Thoracic aorta (tissue), 2 donors: ENCODE measurements at regions not wholly inside any gene's neighbourhood (a gene's known extent, or its start where the extent isn't known, plus 50 kb on each side); places are given as distances from the start of the nearest gene placed in this dataset.

ENCODE experiments used
- ATAC-seq: fragments of 150-250 bp; one replicate; pipeline ENCODE4 v1.8.0; 2017; ENCODE audit warnings: low read depth; ENCODE audit not compliant: insufficient number of reproducible peaks, low FRiP score
- DNase-seq: peaks from one replicate; pipeline ENCODE4 v3.0.0-alpha.2; 2020; ENCODE audit warnings: low spot score
- H3K27ac ChIP-seq, 2 donors: fragments of 200-600 bp; sonication (generic); 1 replicate in 1 of 2; 2 replicates in 1 of 2; pipeline ENCODE4 v1.5.1; 2016; ENCODE audit warnings: mild to moderate bottlenecking in 2 of 2, moderate library complexity in 2 of 2
- H3K27me3 ChIP-seq: fragments of 200-600 bp; sonication (generic); replicated peaks from 2 replicates; pipeline ENCODE4 v1.6.0; 2016; ENCODE audit warnings: mild to moderate bottlenecking; ENCODE audit not compliant: insufficient read depth
- H3K36me3 ChIP-seq: fragments of 200-600 bp; sonication (generic); one replicate; pipeline ENCODE4 v1.5.1; 2016
- H3K4me1 ChIP-seq, 2 donors: fragments of 200-600 bp; sonication (generic); 1 replicate in 1 of 2; 2 replicates in 1 of 2; pipeline versions ENCODE4 v1.5.1 to v1.6.0; 2016; ENCODE audit warnings: low read depth in 2 of 2, mild to moderate bottlenecking in 1 of 2; ENCODE audit not compliant: control insufficient read depth in 1 of 2
- H3K4me3 ChIP-seq: fragments of 200-600 bp; sonication (generic); 2 replicates; pipeline ENCODE4 v1.5.1; 2016; ENCODE audit warnings: mild to moderate bottlenecking
- H3K9me3 ChIP-seq: fragments of 200-600 bp; sonication (generic); 2 replicates; pipeline ENCODE4 v1.5.1; 2016
- CTCF ChIP-seq: fragments of 200-600 bp; sonication (generic); IDR thresholded peaks from one replicate; pipeline ENCODE4 v1.5.1; 2019; ENCODE audit warnings: antibody characterized with exemption

GRCh38 chrX:63934160-63934559, 149.1 kb upstream of the ARHGEF9 start:
- Histone ChIP-seq H3K9me3 (no peaks in the 10 kb centered on the region), H3K27me3 (no peaks in the 10 kb centered on the region), H3K36me3 (no peaks in the 10 kb centered on the region), H3K27ac (no peak overlapping the region), H3K4me1 (peaks cover 0 to 12% of the 10 kb centered on the region in 2 donors), H3K4me3 (no peak overlapping the region)
- ATAC-seq (no peak), DNase-seq (no peak)
- no peak for TF ChIP-seq CTCF

- Histone ChIP-seq H3K9me3 (no peaks in the 10 kb centered on the region), H3K36me3 (no peaks in the 10 kb centered on the region), H3K4me1 (peaks cover 0 to 12% of the 10 kb centered on the region in 2 donors), H3K27ac (no peak overlapping the region), H3K4me3 (no peak overlapping the region), H3K27me3 (no peaks in the 10 kb centered on the region)
- ATAC-seq (no peak), DNase-seq (no peak)
- no peak for TF ChIP-seq CTCF
Measured at GRCh38 chrX:63932907-63933306, 147.9 kb upstream of the ARHGEF9 start.

GRCh38 chrX:63932006-63932405, 147.0 kb upstream of the ARHGEF9 start:
- TF ChIP-seq CTCF = no peak
- no peaks in the 10 kb centered on the region for H3K36me3 ChIP-seq
- no peak for ATAC-seq
- H3K4me1 ChIP-seq = peaks cover 0 to 12% of the 10 kb centered on the region in 2 donors
- no peaks in the 10 kb centered on the region for H3K9me3 ChIP-seq
- no peak overlapping the region for H3K4me3 ChIP-seq
- DNase-seq = no peak
- H3K27me3 ChIP-seq = no peaks in the 10 kb centered on the region
- no peak overlapping the region for H3K27ac ChIP-seq

GRCh38 chrX:63930140-63930539, 145.1 kb upstream of the ARHGEF9 start:
- H3K27ac ChIP-seq = peak overlapping the region; percentile 41 to 55
- no peaks in the 10 kb centered on the region for H3K9me3 ChIP-seq
- TF ChIP-seq CTCF = no peak
- no peak overlapping the region for H3K4me3 ChIP-seq
- peaks cover 0 to 12% of the 10 kb centered on the region in 2 donors for H3K4me1 ChIP-seq
- no peaks in the 10 kb centered on the region for H3K27me3 ChIP-seq
- DNase-seq (no peak), ATAC-seq (no peak)
- H3K36me3 ChIP-seq = no peaks in the 10 kb centered on the region

GRCh38 chrX:63929608-63930007, 144.6 kb upstream of the ARHGEF9 start:
- ATAC-seq (no peak), DNase-seq (no peak)
- H3K9me3 ChIP-seq = no peaks in the 10 kb centered on the region
- H3K4me1 ChIP-seq = peaks cover 0 to 12% of the 10 kb centered on the region in 2 donors
- no peak for TF ChIP-seq CTCF
- H3K27ac ChIP-seq = peak overlapping the region; percentile 41 to 55
- H3K4me3 ChIP-seq = no peak overlapping the region
- no peaks in the 10 kb centered on the region for H3K27me3 ChIP-seq
- no peaks in the 10 kb centered on the region for H3K36me3 ChIP-seq
